ENCODE measurements at regions not wholly inside any gene's neighbourhood (a gene's known extent, or its start where the extent isn't known, plus 50 kb on each side); places are given as distances from the start of the nearest gene placed in this dataset.
A peak's percentile ranks its signal among the peaks of the same experiment; 100 is the strongest.

DNA sequence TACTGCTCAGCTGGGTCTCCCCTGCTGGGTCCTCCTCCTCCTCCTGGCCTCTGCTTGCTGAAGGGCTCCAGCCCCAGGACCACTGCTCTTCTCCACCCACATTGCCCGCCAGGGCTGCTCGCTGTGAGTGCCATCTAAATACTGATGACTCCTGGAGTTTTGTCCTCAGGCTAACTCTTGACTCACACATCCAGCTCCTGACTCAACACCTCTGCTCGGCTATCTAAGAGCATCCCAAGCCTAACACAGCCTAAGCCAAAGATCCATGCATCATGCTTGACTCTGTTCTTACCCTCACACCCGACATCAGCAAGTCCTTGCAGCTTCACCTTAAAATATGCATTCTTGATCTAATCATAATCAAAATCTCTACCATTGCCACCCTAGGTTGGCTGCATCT, 260.2 kb downstream of the KLF13 start:
- DNase-seq (ENCODE audit: extremely low read depth, low read depth) = no peak
- TF ChIP-seq, protein P1, sequence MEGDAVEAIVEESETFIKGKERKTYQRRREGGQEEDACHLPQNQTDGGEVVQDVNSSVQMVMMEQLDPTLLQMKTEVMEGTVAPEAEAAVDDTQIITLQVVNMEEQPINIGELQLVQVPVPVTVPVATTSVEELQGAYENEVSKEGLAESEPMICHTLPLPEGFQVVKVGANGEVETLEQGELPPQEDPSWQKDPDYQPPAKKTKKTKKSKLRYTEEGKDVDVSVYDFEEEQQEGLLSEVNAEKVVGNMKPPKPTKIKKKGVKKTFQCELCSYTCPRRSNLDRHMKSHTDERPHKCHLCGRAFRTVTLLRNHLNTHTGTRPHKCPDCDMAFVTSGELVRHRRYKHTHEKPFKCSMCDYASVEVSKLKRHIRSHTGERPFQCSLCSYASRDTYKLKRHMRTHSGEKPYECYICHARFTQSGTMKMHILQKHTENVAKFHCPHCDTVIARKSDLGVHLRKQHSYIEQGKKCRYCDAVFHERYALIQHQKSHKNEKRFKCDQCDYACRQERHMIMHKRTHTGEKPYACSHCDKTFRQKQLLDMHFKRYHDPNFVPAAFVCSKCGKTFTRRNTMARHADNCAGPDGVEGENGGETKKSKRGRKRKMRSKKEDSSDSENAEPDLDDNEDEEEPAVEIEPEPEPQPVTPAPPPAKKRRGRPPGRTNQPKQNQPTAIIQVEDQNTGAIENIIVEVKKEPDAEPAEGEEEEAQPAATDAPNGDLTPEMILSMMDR (IDR thresholded peaks at IDR 0.05; ENCODE audit: low read depth, low read length) = no peak

DNA sequence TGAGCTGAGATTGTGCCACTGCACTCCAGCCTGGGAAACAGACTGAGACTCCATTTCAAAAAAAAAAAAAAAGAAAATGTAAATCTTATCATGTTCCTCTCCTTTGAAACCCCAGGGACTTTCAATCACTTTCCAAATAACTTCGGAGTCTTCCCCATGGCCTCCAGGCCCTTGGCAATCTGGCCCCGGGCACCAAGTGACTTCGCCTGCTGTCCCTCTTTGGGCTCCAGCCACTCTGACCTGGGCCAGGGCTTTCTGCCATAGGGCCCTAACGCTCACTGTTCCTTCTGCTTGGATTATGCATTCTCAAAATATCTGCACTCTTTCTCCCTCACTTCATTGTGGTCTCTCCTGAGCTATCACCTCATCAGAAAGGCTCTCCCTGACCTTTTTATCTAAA, 260.9 kb downstream of the KLF13 start:
- TF ChIP-seq, protein P1 (IDR thresholded peaks at IDR 0.05; ENCODE audit: low read depth, low read length) = no peak
- no peak for DNase-seq (ENCODE audit: extremely low read depth, low read depth)

DNA sequence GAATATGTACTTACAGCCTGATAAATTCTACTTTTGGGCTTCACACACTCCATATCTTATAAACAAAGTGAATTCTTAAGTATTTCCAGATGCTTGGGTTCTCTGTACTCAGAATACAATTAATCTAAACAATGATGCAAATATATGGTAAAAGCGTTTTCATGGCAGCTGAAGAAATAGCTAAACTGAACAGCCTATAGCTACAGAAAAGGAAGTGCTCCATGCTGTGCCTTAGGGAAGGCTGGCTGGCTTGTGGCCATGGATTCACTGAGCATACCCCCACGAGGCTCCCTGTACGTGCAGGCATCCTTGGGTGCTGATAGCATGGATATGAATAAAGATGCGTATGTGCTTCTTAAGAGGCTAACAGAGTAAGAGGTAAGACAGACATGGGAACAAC, 264.0 kb downstream of the KLF13 start:
- DNase-seq (ENCODE audit: extremely low read depth, low read depth) = no peak

GRCh38 chr15:31591908-31592307, 265.3 kb downstream of the KLF13 start:
- no peak for DNase-seq (ENCODE audit: extremely low read depth, low read depth)

More for the DNA sequence above, 264.0 kb downstream of the KLF13 start:
- TF ChIP-seq, protein P1 (IDR thresholded peaks at IDR 0.05; ENCODE audit: low read depth, low read length) = no peak

DNA sequence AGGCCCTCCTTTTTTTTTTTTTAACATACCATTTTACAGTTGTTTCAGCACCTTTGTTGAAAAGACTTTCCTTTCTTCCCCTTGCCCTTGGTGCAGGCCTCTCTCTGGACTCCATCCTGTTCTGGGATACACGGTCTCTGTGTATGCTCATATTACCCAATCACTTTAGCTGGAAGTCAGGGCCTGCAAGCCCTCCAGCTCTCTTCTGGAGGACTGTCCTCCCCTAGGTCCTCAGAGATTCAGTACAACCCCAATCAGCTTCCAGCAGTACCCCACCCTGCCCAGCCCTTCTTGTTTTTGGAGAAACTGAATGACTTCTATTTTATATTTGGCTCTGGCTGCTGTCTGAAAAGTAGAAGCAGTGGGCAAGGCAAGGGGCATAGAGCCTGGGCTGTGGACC, 270.8 kb downstream of the KLF13 start:
- TF ChIP-seq, protein P1 (IDR thresholded peaks at IDR 0.05; ENCODE audit: low read depth, low read length) = no peak
- DNase-seq (ENCODE audit: extremely low read depth, low read depth) = no peak

More at GRCh38 chr15:31591908-31592307, 265.3 kb downstream of the KLF13 start:
- TF ChIP-seq, protein P1 (IDR thresholded peaks at IDR 0.05; ENCODE audit: low read depth, low read length) = no peak

GRCh38 chr15:31598620-31599019, 272.0 kb downstream of the KLF13 start:
- no peak for DNase-seq (ENCODE audit: extremely low read depth, low read depth)
- TF ChIP-seq, protein P1 (IDR thresholded peaks at IDR 0.05; ENCODE audit: low read depth, low read length) = no peak

- DNase-seq (ENCODE audit: extremely low read depth, low read depth) = no peak
- TF ChIP-seq, protein P1 (IDR thresholded peaks at IDR 0.05; ENCODE audit: low read depth, low read length) = peak; percentile 30
These were observed 278.9 kb downstream of the KLF13 start for GRCh38 chr15:31605467-31605931.

Measured in AG09319 (cell line).